Neural progenitor cell (in vitro differentiated cells): ENCODE measurements at regions not wholly inside any gene's neighbourhood (a gene's known extent, or its start where the extent isn't known, plus 50 kb on each side); places are given as distances from the start of the nearest gene placed in this dataset.

Experiments
- EZH2phosphoT487 ChIP-seq: fragments of 200-600 bp; sonication (generic); IDR thresholded peaks from 2 replicates; pipeline ENCODE4 v1.6.1; 2017; ENCODE audit warnings: antibody characterized with exemption
- TF ChIP-seq, protein P1 (sequence below): fragments of 200-600 bp; sonication (generic); IDR thresholded peaks from 2 replicates; pipeline ENCODE4 v1.5.1; 2017; ENCODE audit warnings: antibody characterized with exemption, mild to moderate bottlenecking

DNA sequence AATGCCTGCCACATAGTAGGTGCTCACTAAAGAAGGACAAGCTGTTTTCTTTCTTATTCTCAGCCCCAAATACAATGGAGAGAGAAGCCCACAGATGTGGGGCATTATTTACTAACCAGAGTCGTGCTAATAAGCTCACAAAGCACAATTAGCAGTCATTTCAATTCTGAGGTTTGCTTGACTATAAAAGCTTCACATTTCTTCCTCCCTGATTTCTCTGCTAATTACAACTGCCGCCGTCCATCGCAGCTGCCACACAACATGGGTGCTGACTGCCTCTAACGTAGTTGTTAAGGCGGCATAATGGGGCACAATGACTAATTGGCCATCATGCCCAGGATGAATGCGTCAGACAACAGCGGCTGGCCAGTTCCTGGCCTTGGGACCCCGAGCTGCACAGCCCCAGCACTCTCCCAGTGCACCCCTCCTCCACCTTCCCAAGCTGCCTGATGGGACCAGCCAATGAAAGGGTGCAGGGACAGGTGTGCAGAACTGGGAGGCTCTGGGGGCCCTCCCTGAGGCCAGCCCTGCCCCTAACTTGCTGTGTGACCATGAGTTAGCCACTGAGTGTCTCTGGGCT lies 109.2 kb downstream of the CCT6B start:
- TF ChIP-seq, protein P1, sequence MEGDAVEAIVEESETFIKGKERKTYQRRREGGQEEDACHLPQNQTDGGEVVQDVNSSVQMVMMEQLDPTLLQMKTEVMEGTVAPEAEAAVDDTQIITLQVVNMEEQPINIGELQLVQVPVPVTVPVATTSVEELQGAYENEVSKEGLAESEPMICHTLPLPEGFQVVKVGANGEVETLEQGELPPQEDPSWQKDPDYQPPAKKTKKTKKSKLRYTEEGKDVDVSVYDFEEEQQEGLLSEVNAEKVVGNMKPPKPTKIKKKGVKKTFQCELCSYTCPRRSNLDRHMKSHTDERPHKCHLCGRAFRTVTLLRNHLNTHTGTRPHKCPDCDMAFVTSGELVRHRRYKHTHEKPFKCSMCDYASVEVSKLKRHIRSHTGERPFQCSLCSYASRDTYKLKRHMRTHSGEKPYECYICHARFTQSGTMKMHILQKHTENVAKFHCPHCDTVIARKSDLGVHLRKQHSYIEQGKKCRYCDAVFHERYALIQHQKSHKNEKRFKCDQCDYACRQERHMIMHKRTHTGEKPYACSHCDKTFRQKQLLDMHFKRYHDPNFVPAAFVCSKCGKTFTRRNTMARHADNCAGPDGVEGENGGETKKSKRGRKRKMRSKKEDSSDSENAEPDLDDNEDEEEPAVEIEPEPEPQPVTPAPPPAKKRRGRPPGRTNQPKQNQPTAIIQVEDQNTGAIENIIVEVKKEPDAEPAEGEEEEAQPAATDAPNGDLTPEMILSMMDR = no peak
- no peak for TF ChIP-seq EZH2phosphoT487
